Panc1 (cell line): ENCODE measurements at regions not wholly inside any gene's neighbourhood (a gene's known extent, or its start where the extent isn't known, plus 50 kb on each side); places are given as distances from the start of the nearest gene placed in this dataset.

Experiments used
- ATAC-seq: fragments of 200-7000 bp; cut with Tn5 transposase; 2 replicates; pipeline ENCODE4 v1.9.1; 2020; ENCODE audit warnings: mild to moderate bottlenecking, moderate library complexity
- BruUV-seq: library from RNA; stranded (reverse); fragments of 400-500 nt; replicated peaks from 2 replicates; lab custom pipeline; 2021; lab: Mats Ljungman, UMichigan
- CTCF ChIA-PET: fragments of 300-600 bp; sonication (Branson Sonifier 250); formaldehyde crosslinking; loops from one replicate; lab custom pipeline; 2022; ENCODE audit warnings: antibody characterized with exemption; lab: Charles Lee
- POLR2A ChIA-PET: fragments of 300-600 bp; sonication (Branson Sonifier 250); formaldehyde crosslinking; loops from one replicate; lab custom pipeline; 2022; ENCODE audit warnings: antibody characterized with exemption; lab: Charles Lee
- DNase-seq: peaks from one replicate; pipeline ENCODE4 v3.0.0-alpha.2; 2010; ENCODE audit warnings: low read depth, low spot score
- H3K27ac ChIP-seq: 2 replicates; pipeline ENCODE4 v1.5.1; 2011; ENCODE audit warnings: mild to moderate bottlenecking, low read length, inconsistent platforms
- H3K27me3 ChIP-seq: fragments of 200-500 bp; sonication (Bioruptor generic); 2 replicates; pipeline ENCODE4 v1.6.0; 2014; ENCODE audit warnings: low read length, inconsistent platforms; ENCODE audit not compliant: control insufficient read depth, insufficient read depth
- H3K36me3 ChIP-seq: fragments of 200-500 bp; sonication (Bioruptor generic); 2 replicates; pipeline ENCODE4 v1.5.1; 2014; ENCODE audit warnings: inconsistent platforms, mild to moderate bottlenecking, low read length, moderate library complexity; ENCODE audit not compliant: control insufficient read depth, insufficient read depth
- H3K4me1 ChIP-seq: 2 replicates; pipeline ENCODE4 v1.5.1; 2011; ENCODE audit warnings: inconsistent platforms, mild to moderate bottlenecking, low read length, moderate library complexity; ENCODE audit not compliant: control insufficient read depth, insufficient read depth
- H3K4me3 ChIP-seq, 2 experiments: 2 replicates each; pipeline ENCODE4 v1.5.1; 2011 to 2012; ENCODE audit warnings: low read depth in 2 of 2, low read length in 2 of 2, mild to moderate bottlenecking in 2 of 2, inconsistent platforms in 1 of 2, moderate library complexity in 1 of 2
- H3K9me3 ChIP-seq: fragments of 200-500 bp; sonication (Bioruptor generic); 2 replicates; pipeline ENCODE4 v1.5.1; 2014; ENCODE audit warnings: low read depth, mild to moderate bottlenecking, inconsistent platforms, low read length, moderate library complexity; ENCODE audit not compliant: control insufficient read depth, insufficient read depth
- POLR2AphosphoS5 ChIP-seq: IDR thresholded peaks from 2 replicates; pipeline ENCODE4 v1.6.1; 2012; ENCODE audit warnings: mild to moderate bottlenecking, low read depth, low read length, moderate library complexity
- SIN3A ChIP-seq: IDR thresholded peaks from 2 replicates; pipeline ENCODE4 v1.6.1; 2012; ENCODE audit warnings: low read depth, mild to moderate bottlenecking, low read length, moderate library complexity, borderline replicate concordance; ENCODE audit not compliant: insufficient read depth
- TCF7L2 ChIP-seq: IDR thresholded peaks from 2 replicates; pipeline ENCODE4 v1.6.1; 2011; ENCODE audit warnings: mild to moderate bottlenecking, low read depth, low read length, inconsistent platforms
- in situ Hi-C: cut with HindIII; loops from 2 replicates; pipeline ENCODE4 v1.10.0; 2016; ENCODE audit warnings: low sequenced_read_pairs, low pct_unique_long_range_greater_than_20kb
- intact Hi-C: fragments of 100-400 bp; cut with micrococcal nuclease; formaldehyde crosslinking; loops from one replicate; pipeline ENCODE4 v1.10.0; 2022; ENCODE audit not compliant: unreplicated experiment
- TF ChIP-seq, protein P1 (sequence below): fragments of 450-650 bp; IDR thresholded peaks from 2 replicates; pipeline ENCODE4 v1.5.1; 2017; ENCODE audit warnings: mild to moderate bottlenecking
- TF ChIP-seq, protein P2 (sequence below), 2 experiments: IDR thresholded peaks; 2 replicates each; pipeline ENCODE4 v1.6.1; 2011 to 2012; ENCODE audit warnings: low read depth in 2 of 2, control low read depth in 1 of 2, low read length in 1 of 2, mild to moderate bottlenecking in 1 of 2, moderate library complexity in 1 of 2; ENCODE audit not compliant: insufficient read depth in 1 of 2

DNA sequence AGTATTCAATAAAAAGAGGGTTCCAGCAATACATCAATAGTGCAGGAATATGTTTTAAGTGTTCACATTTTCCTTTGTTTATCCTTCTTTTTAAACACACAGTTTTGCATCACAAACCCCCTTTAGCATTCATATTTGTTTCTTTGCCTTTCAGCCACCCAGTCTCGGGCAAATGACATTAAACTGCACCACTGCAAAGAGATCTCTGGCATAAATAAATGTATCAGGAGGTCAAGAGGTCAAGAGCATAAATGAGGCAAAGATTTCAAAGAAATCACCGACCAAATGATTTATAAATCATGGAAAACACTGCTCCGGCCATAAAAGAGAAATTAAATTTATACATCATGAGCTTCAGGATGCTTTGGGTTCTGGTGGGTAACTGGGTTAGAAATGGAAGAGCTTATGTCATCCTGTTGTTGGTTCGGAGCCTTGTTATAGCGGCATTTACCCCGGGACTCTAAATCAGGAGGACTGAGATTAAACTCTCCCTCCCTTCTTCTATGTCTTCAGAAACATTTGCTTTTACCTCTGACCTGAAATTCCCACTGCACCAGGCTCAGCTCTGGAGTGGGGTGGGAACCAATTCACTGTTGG lies 449.6 kb upstream of the CLINT1 start:
- ChIA-PET CTCF (no interaction called here), POLR2A (no interaction called here)
- H3K4me3 ChIP-seq: no peak overlapping the region
- intact Hi-C loops (no loop called here), in situ Hi-C loops (no loop called here)
- ATAC-seq (no peak), DNase-seq (no peak)
- H3K36me3 ChIP-seq: no peaks in the 10 kb centered on the region
- BruUV-seq: no TSS peak
- no peaks in the 10 kb centered on the region for H3K27me3 ChIP-seq
- no peaks in the 10 kb centered on the region for H3K4me1 ChIP-seq
- TF ChIP-seq POLR2AphosphoS5 (no peak), TCF7L2 (no peak), SIN3A (no peak)
- TF ChIP-seq, protein P1, sequence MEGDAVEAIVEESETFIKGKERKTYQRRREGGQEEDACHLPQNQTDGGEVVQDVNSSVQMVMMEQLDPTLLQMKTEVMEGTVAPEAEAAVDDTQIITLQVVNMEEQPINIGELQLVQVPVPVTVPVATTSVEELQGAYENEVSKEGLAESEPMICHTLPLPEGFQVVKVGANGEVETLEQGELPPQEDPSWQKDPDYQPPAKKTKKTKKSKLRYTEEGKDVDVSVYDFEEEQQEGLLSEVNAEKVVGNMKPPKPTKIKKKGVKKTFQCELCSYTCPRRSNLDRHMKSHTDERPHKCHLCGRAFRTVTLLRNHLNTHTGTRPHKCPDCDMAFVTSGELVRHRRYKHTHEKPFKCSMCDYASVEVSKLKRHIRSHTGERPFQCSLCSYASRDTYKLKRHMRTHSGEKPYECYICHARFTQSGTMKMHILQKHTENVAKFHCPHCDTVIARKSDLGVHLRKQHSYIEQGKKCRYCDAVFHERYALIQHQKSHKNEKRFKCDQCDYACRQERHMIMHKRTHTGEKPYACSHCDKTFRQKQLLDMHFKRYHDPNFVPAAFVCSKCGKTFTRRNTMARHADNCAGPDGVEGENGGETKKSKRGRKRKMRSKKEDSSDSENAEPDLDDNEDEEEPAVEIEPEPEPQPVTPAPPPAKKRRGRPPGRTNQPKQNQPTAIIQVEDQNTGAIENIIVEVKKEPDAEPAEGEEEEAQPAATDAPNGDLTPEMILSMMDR: no peak
- TF ChIP-seq, protein P2, sequence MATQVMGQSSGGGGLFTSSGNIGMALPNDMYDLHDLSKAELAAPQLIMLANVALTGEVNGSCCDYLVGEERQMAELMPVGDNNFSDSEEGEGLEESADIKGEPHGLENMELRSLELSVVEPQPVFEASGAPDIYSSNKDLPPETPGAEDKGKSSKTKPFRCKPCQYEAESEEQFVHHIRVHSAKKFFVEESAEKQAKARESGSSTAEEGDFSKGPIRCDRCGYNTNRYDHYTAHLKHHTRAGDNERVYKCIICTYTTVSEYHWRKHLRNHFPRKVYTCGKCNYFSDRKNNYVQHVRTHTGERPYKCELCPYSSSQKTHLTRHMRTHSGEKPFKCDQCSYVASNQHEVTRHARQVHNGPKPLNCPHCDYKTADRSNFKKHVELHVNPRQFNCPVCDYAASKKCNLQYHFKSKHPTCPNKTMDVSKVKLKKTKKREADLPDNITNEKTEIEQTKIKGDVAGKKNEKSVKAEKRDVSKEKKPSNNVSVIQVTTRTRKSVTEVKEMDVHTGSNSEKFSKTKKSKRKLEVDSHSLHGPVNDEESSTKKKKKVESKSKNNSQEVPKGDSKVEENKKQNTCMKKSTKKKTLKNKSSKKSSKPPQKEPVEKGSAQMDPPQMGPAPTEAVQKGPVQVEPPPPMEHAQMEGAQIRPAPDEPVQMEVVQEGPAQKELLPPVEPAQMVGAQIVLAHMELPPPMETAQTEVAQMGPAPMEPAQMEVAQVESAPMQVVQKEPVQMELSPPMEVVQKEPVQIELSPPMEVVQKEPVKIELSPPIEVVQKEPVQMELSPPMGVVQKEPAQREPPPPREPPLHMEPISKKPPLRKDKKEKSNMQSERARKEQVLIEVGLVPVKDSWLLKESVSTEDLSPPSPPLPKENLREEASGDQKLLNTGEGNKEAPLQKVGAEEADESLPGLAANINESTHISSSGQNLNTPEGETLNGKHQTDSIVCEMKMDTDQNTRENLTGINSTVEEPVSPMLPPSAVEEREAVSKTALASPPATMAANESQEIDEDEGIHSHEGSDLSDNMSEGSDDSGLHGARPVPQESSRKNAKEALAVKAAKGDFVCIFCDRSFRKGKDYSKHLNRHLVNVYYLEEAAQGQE (IDR thresholded peaks at IDR 0.05; ENCODE audit: insufficient read depth in 1 of 2, low read depth in 2 of 2, low read length in 1 of 2): no peak
- no peak overlapping the region for H3K27ac ChIP-seq
- H3K9me3 ChIP-seq: no peaks in the 10 kb centered on the region

DNA sequence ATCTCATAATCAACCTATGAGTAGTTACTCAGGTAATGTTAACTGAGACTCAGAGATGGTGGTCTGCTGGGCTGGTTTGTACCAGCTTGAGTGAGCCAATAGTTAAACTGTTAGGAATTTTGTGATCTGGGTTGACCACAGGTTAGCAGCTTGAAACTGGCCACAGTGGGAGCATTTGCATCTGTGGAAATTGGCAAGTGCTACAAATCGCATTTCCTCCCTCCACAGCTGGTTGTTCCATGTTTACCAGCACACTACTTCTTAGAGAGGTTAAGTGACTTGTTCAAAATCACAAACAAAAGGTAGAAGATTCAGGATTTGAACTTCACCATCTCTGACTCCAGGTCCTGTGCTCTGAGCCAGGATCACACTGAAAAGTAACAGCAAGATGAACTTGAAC lies 446.9 kb upstream of the CLINT1 start:
- Histone ChIP-seq H3K36me3 (no peaks in the 10 kb centered on the region), H3K4me1 (no peaks in the 10 kb centered on the region), H3K27ac (no peak overlapping the region), H3K27me3 (no peaks in the 10 kb centered on the region), H3K9me3 (no peaks in the 10 kb centered on the region), H3K4me3 (no peak overlapping the region)
- in situ Hi-C loops: no loop called here
- TF ChIP-seq POLR2AphosphoS5 (no peak), TCF7L2 (no peak), SIN3A (no peak)
- TF ChIP-seq, protein P1: no peak
- TF ChIP-seq, protein P2 (IDR thresholded peaks at IDR 0.05; ENCODE audit: insufficient read depth in 1 of 2, low read depth in 2 of 2, low read length in 1 of 2): no peak
- intact Hi-C loops: no loop called here
- ChIA-PET CTCF (no interaction called here), POLR2A (no interaction called here)
- no peak for DNase-seq
- ATAC-seq: no peak
- no TSS peak for BruUV-seq
